LNCAP (cell line): ENCODE measurements at regions not wholly inside any gene's neighbourhood (a gene's known extent, or its start where the extent isn't known, plus 50 kb on each side); places are given as distances from the start of the nearest gene placed in this dataset.

ENCODE experiments used
- CTCF ChIP-seq: fragments of 450-650 bp; IDR thresholded peaks from 2 replicates; pipeline ENCODE4 v1.5.1; 2017; ENCODE audit warnings: mild to moderate bottlenecking

GRCh38 chr22:49359076-49359475 lies 468.6 kb downstream of the BRD1 start:
- TF ChIP-seq CTCF: no peak

- no peak for TF ChIP-seq CTCF
Observed at GRCh38 chr22:49357661-49358440, 469.8 kb downstream of the BRD1 start.

GRCh38 chr22:49356428-49356827 lies 471.2 kb downstream of the BRD1 start:
- no peak for TF ChIP-seq CTCF

GRCh38 chr22:49355211-49355920 lies 472.3 kb downstream of the BRD1 start:
- no peak for TF ChIP-seq CTCF

GRCh38 chr22:49354516-49355210 lies 473.0 kb downstream of the BRD1 start:
- TF ChIP-seq CTCF: no peak

- no peak for TF ChIP-seq CTCF
Observed at GRCh38 chr22:49353235-49353634, 474.4 kb downstream of the BRD1 start.

GRCh38 chr22:49352361-49353169 lies 475.1 kb downstream of the BRD1 start:
- no peak for TF ChIP-seq CTCF
